Sigmoid colon (tissue), 4 donors: ENCODE measurements at regions not wholly inside any gene's neighbourhood (a gene's known extent, or its start where the extent isn't known, plus 50 kb on each side); places are given as distances from the start of the nearest gene placed in this dataset.

Source experiments
- CTCF ChIP-seq, 4 experiments: fragments of 450-650 bp in 3 of 4; fragments of 200-600 bp in 1 of 4; IDR thresholded peaks; one replicate each; pipeline ENCODE4 v1.5.1; 2016 to 2019; ENCODE audit warnings: antibody characterized with exemption in 4 of 4, mild to moderate bottlenecking in 3 of 4, moderate library complexity in 2 of 4
- EP300 ChIP-seq, 4 donors: sonication (generic); formaldehyde crosslinking; IDR thresholded peaks; one replicate each; pipeline ENCODE4 v1.6.1; 2017; ENCODE audit warnings: antibody characterized with exemption in 4 of 4
- POLR2A ChIP-seq, 2 donors: fragments of 450-650 bp; IDR thresholded peaks; one replicate each; pipeline ENCODE4 v1.6.1; 2016; ENCODE audit warnings: antibody characterized with exemption in 2 of 2, mild to moderate bottlenecking in 2 of 2, moderate library complexity in 2 of 2

GRCh38 chr4:130738233-130738632 is 1642.3 kb downstream of the C4orf33 start:
- TF ChIP-seq POLR2A (IDR thresholded peaks at IDR 0.05) (no peak), CTCF (IDR thresholded peaks at IDR 0.05) (no peak), EP300 (IDR thresholded peaks at IDR 0.05) (no peak)
